SK-N-SH (cell line): ENCODE measurements at regions not wholly inside any gene's neighbourhood (a gene's known extent, or its start where the extent isn't known, plus 50 kb on each side); places are given as distances from the start of the nearest gene placed in this dataset.

Experiments
- CTCF ChIA-PET: fragments of 300-600, 350-600 bp; formaldehyde crosslinking; extraction: SDS; loops from one replicate; lab custom pipeline; 2021; lab: Yijun Ruan, JAX
- POLR2A ChIA-PET: fragments of 350-600 bp; sonication (Branson Sonifier 250); formaldehyde crosslinking; extraction: SDS; loops from one replicate; lab custom pipeline; 2020; ENCODE audit warnings: antibody characterized with exemption, inconsistent platforms; lab: Yijun Ruan, JAX
- DNase-seq: peaks from one replicate; pipeline ENCODE4 v3.0.0; 2012
- H2AFZ ChIP-seq: fragments of 200-600 bp; sonication (generic); 2 replicates; pipeline ENCODE4 v1.8.1; 2016; ENCODE audit warnings: antibody characterized with exemption, mild to moderate bottlenecking, low read depth
- H3F3A ChIP-seq: fragments of 200-600 bp; sonication (generic); replicated peaks from 2 replicates; pipeline ENCODE3; 2016; ENCODE audit warnings: antibody characterized with exemption, mild to moderate bottlenecking; ENCODE audit not compliant: insufficient read depth
- H3K27ac ChIP-seq, 2 experiments: fragments of 200-500 bp in 1 of 2; fragments of 200-600 bp in 1 of 2; sonication (Bioruptor generic) in 1 of 2; sonication (generic), shearing (Covaris generic) in 1 of 2; 2 replicates each; pipeline versions ENCODE4 v1.5.1 to v1.6.1; 2014 to 2016; ENCODE audit warnings: low read depth in 2 of 2, inconsistent platforms in 1 of 2, low read length in 1 of 2, mild to moderate bottlenecking in 1 of 2, mixed read lengths in 1 of 2
- H3K27me3 ChIP-seq: fragments of 200-600 bp; sonication (generic), shearing (Covaris generic); 2 replicates; pipeline ENCODE4 v1.6.1; 2016; ENCODE audit warnings: mixed run types; ENCODE audit not compliant: insufficient read depth
- H3K36me3 ChIP-seq, 2 experiments: fragments of 200-500 bp in 1 of 2; fragments of 200-600 bp in 1 of 2; sonication (Bioruptor generic) in 1 of 2; sonication (generic) in 1 of 2; replicated peaks in 1 of 2; 2 replicates each; pipeline versions ENCODE3 to v1.5.1; 2014 to 2016; ENCODE audit warnings: low read length in 1 of 2, mild to moderate bottlenecking in 1 of 2; ENCODE audit not compliant: insufficient read depth in 2 of 2, control insufficient read depth in 1 of 2
- H3K4me1 ChIP-seq, 2 experiments: fragments of 200-500 bp in 1 of 2; fragments of 200-600 bp in 1 of 2; sonication (Bioruptor generic) in 1 of 2; sonication (generic), shearing (Covaris generic) in 1 of 2; 2 replicates each; pipeline versions ENCODE4 v1.5.1 to v1.6.1; 2014 to 2016; ENCODE audit warnings: low read depth in 1 of 2, low read length in 1 of 2, mixed run types in 1 of 2; ENCODE audit not compliant: insufficient read depth in 2 of 2, control insufficient read depth in 1 of 2
- H3K4me2 ChIP-seq: fragments of 200-600 bp; sonication (generic), shearing (Covaris generic); 2 replicates; pipeline ENCODE4 v1.6.1; 2017; ENCODE audit warnings: mixed run types
- H3K4me3 ChIP-seq, 2 experiments: fragments of 200-500 bp in 1 of 2; fragments of 200-600 bp in 1 of 2; sonication (Bioruptor generic) in 1 of 2; sonication (generic), shearing (Covaris generic) in 1 of 2; 2 replicates each; pipeline versions ENCODE4 v1.5.1 to v1.8.1; 2014 to 2016; ENCODE audit warnings: low read depth in 2 of 2, inconsistent platforms in 1 of 2, low read length in 1 of 2, mild to moderate bottlenecking in 1 of 2, mixed read lengths in 1 of 2, moderate library complexity in 1 of 2
- H3K79me2 ChIP-seq: fragments of 200-600 bp; sonication (generic); 2 replicates; pipeline ENCODE4 v1.8.1; 2017; ENCODE audit warnings: mild to moderate bottlenecking; ENCODE audit not compliant: insufficient read depth
- H3K9ac ChIP-seq: fragments of 200-600 bp; sonication (generic); 2 replicates; pipeline ENCODE4 v1.6.1; 2017; ENCODE audit warnings: mixed run types
- H3K9me2 ChIP-seq: fragments of 200-600 bp; sonication (generic); 2 replicates; pipeline ENCODE4 v1.6.1; 2017; ENCODE audit warnings: mixed run types
- H3K9me3 ChIP-seq: fragments of 200-600 bp; sonication (generic); 2 replicates; pipeline ENCODE4 v1.6.1; 2017; ENCODE audit warnings: mixed run types, mild to moderate bottlenecking, moderate library complexity
- H4K20me1 ChIP-seq: fragments of 200-600 bp; sonication (generic); 2 replicates; pipeline ENCODE4 v1.6.1; 2017; ENCODE audit warnings: mild to moderate bottlenecking, mixed run types; ENCODE audit not compliant: insufficient read depth
- ELF1 ChIP-seq: IDR thresholded peaks from 2 replicates; pipeline ENCODE4 v1.4.0; 2012
- EP300 ChIP-seq, 2 experiments: IDR thresholded peaks; 2 replicates each; pipeline versions ENCODE4 v1.4.0 to v1.6.1; 2012; ENCODE audit warnings: borderline replicate concordance in 1 of 2, low read depth in 1 of 2, low read length in 1 of 2
- FOSL2 ChIP-seq: IDR thresholded peaks from 2 replicates; pipeline ENCODE4 v1.4.0; 2012; ENCODE audit warnings: low read depth, mild to moderate bottlenecking, moderate library complexity, borderline replicate concordance
- FOXJ3 ChIP-seq: sonication (generic); formaldehyde crosslinking; IDR thresholded peaks from 2 replicates; pipeline ENCODE4 v1.5.1; 2020; ENCODE audit warnings: mild to moderate bottlenecking, missing genetic modification reagents
- FOXM1 ChIP-seq: IDR thresholded peaks from 2 replicates; pipeline ENCODE4 v1.4.0; 2012; ENCODE audit warnings: low read depth, mild to moderate bottlenecking
- MXI1 ChIP-seq: IDR thresholded peaks from 2 replicates; pipeline ENCODE4 v1.6.1; 2012; ENCODE audit warnings: mild to moderate bottlenecking, low read depth, low read length, improper control_type of control experiment
- NRF1 ChIP-seq: IDR thresholded peaks from 2 replicates; pipeline ENCODE4 v1.6.1; 2012; ENCODE audit warnings: low read depth, mild to moderate bottlenecking, low read length
- POLR2AphosphoS5 ChIP-seq: IDR thresholded peaks from 2 replicates; pipeline ENCODE4 v1.6.1; 2012; ENCODE audit warnings: low read depth, low read length
- RAD21 ChIP-seq: IDR thresholded peaks from 2 replicates; pipeline ENCODE4 v1.6.1; 2012; ENCODE audit warnings: mild to moderate bottlenecking, low read length
- RCOR1 ChIP-seq: fragments of 150-350 bp; IDR thresholded peaks from 2 replicates; pipeline ENCODE4 v1.6.1; 2017; ENCODE audit warnings: antibody characterized with exemption, low read length
- RFX5 ChIP-seq: IDR thresholded peaks from 2 replicates; pipeline ENCODE4 v1.6.1; 2012; ENCODE audit warnings: mild to moderate bottlenecking, improper control_type of control experiment, low read length
- RXRA ChIP-seq: IDR thresholded peaks from 2 replicates; pipeline ENCODE4 v1.4.0; 2012; ENCODE audit warnings: low read depth, mild to moderate bottlenecking, borderline replicate concordance
- TAF1 ChIP-seq: IDR thresholded peaks from 2 replicates; pipeline ENCODE4 v1.6.1; 2012; ENCODE audit warnings: low read depth, mild to moderate bottlenecking, low read length, moderate library complexity, borderline replicate concordance
- TEAD4 ChIP-seq: IDR thresholded peaks from 2 replicates; pipeline ENCODE4 v1.4.0; 2012; ENCODE audit warnings: mild to moderate bottlenecking, borderline replicate concordance; ENCODE audit not compliant: insufficient read depth
- WGBS: methylation state at CpG from one replicate; pipeline ENCODE4 v1.1.6; 2017; ENCODE audit warnings: low lambda C conversion rate; 5-methylcytosine and 5-hydroxymethylcytosine counted together
- TF ChIP-seq, protein P1 (sequence below): IDR thresholded peaks from 2 replicates; pipeline ENCODE4 v1.4.0; 2012; ENCODE audit warnings: low read depth, borderline replicate concordance
- TF ChIP-seq, protein P2 (sequence below): fragments of 150-350 bp; IDR thresholded peaks from 2 replicates; pipeline ENCODE4 v1.6.1; 2017; ENCODE audit warnings: antibody characterized with exemption, low read length, low read depth, borderline replicate concordance
- TF ChIP-seq, protein P3 (sequence below): IDR thresholded peaks from 2 replicates; pipeline ENCODE4 v1.4.0; 2012; ENCODE audit warnings: low read depth, borderline replicate concordance
- TF ChIP-seq, protein P4 (sequence below): IDR thresholded peaks from 2 replicates; pipeline ENCODE4 v1.6.1; 2012; ENCODE audit warnings: mild to moderate bottlenecking, low read depth, low read length, moderate library complexity
- TF ChIP-seq, protein P5 (sequence below): IDR thresholded peaks from 2 replicates; pipeline ENCODE4 v1.4.0; 2012; ENCODE audit warnings: low read depth

DNA sequence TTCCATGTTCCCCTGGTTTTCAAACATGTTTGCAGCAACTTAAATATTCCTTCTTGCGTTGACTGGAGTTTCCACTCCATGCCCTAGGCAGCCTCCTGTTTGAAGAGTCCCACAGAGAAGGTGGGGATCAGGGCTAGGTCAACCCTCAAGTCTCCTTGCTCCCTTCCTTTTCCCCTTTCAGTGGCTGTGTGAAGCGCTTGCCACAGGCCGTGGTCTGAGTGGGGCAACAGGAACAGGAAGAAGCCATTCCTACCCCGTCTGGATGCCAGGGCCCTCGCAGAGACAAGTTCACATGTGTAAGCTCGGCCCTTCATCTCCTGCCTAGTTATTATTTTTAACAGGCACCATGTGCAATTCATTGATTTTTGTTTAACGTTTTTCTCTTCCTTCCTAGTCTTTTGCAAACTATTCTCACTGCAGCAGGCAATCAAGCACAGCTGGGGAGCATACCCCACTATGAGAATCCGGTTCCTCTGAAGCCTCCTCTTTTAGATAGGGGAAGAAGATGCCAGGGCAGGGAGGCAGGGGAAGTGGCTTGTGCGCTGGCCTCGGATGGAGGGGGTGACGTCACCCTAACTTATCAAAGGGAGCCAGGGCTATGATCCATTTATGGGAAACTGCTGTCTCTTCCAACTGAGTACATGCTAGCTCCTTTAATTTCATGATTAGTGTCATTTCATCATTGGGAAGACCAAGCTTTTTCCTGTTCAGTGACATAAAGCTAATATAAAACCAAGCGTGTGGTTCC is 64.2 kb downstream of the PRLHR start:
- Histone ChIP-seq H3K9ac (no peak overlapping the region), H3K36me3 (no peaks in the 10 kb centered on the region), H3F3A (no peaks in the 10 kb centered on the region), H3K27ac (no peak overlapping the region), H3K27me3 (no peaks in the 10 kb centered on the region), H3K4me3 (no peak overlapping the region), H4K20me1 (no peaks in the 10 kb centered on the region), H3K4me1 (no peaks in the 10 kb centered on the region), H3K79me2 (no peaks in the 10 kb centered on the region), H3K9me3 (no peaks in the 10 kb centered on the region), H2AFZ (no peak overlapping the region), H3K4me2 (no peak overlapping the region), H3K9me2 (no peaks in the 10 kb centered on the region)
- ChIA-PET CTCF (interaction anchor here (1.4 kb wide), 1 partner anchor 127 kb away, joined by 3 read pairs; no protein-coding TSS in a partner anchor), POLR2A (no interaction called here)
- TF ChIP-seq ELF1, result no peak
- 34% methylated on average over 12 of the region's 12 CpGs for WGBS
- no peak for DNase-seq

DNA sequence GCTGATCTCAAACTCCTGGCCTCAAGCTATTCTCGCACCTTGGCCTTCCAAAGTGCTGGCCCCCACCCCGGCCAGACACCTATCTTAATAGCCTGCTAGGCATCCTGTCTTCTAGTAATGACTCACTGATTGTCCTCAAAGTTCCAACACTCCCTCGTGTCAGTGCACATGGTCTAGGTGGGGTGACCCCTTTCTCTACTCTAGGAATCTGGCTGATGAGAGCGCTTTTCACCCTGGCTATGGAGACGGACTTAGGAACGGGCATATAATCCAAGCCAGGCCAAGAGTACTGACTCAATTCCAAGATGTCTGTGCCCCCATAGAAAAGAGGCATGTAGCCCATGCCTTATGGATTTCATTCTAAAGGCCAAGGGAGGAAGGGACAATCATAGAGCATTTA is 67.0 kb downstream of the PRLHR start:
- ChIA-PET POLR2A (no interaction called here), CTCF (interaction anchor here (1.2 to 1.9 kb wide), 3 partner anchors 9 to 70 kb away, joined by 3 to 4 read pairs (median 4); no protein-coding TSS in a partner anchor)
- H3K9me2 ChIP-seq, result no peaks in the 10 kb centered on the region
- DNase-seq, result no peak
- no peaks in the 10 kb centered on the region for H3K4me1 ChIP-seq
- no peak overlapping the region for H3K9ac ChIP-seq
- 32% methylated on average over 6 of the region's 6 CpGs for WGBS
- H3K36me3 ChIP-seq, result no peaks in the 10 kb centered on the region
- no peaks in the 10 kb centered on the region for H3K9me3 ChIP-seq
- no peaks in the 10 kb centered on the region for H4K20me1 ChIP-seq
- no peaks in the 10 kb centered on the region for H3K79me2 ChIP-seq
- no peaks in the 10 kb centered on the region for H3F3A ChIP-seq
- no peaks in the 10 kb centered on the region for H3K27me3 ChIP-seq
- H3K4me2 ChIP-seq, result no peak overlapping the region
- H2AFZ ChIP-seq, result no peak overlapping the region
- no peak overlapping the region for H3K27ac ChIP-seq
- no peak overlapping the region for H3K4me3 ChIP-seq
- TF ChIP-seq RAD21 (no peak), POLR2AphosphoS5 (no peak), RFX5 (no peak), TEAD4 (no peak), ELF1 (no peak), FOSL2 (no peak), RXRA (no peak), MXI1 (no peak), RCOR1 (no peak), FOXJ3 (CRISPR knock-in tag) (no peak), TAF1 (no peak), FOXM1 (no peak), EP300 (IDR thresholded peaks at IDR 0.05; ENCODE audit: borderline replicate concordance in 1 of 2, low read depth in 1 of 2, low read length in 1 of 2) (no peak), NRF1 (no peak)
- TF ChIP-seq, protein P1, sequence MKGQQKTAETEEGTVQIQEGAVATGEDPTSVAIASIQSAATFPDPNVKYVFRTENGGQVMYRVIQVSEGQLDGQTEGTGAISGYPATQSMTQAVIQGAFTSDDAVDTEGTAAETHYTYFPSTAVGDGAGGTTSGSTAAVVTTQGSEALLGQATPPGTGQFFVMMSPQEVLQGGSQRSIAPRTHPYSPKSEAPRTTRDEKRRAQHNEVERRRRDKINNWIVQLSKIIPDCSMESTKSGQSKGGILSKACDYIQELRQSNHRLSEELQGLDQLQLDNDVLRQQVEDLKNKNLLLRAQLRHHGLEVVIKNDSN, result no peak
- TF ChIP-seq, protein P2, sequence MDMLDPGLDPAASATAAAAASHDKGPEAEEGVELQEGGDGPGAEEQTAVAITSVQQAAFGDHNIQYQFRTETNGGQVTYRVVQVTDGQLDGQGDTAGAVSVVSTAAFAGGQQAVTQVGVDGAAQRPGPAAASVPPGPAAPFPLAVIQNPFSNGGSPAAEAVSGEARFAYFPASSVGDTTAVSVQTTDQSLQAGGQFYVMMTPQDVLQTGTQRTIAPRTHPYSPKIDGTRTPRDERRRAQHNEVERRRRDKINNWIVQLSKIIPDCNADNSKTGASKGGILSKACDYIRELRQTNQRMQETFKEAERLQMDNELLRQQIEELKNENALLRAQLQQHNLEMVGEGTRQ, result no peak
- TF ChIP-seq, protein P3, sequence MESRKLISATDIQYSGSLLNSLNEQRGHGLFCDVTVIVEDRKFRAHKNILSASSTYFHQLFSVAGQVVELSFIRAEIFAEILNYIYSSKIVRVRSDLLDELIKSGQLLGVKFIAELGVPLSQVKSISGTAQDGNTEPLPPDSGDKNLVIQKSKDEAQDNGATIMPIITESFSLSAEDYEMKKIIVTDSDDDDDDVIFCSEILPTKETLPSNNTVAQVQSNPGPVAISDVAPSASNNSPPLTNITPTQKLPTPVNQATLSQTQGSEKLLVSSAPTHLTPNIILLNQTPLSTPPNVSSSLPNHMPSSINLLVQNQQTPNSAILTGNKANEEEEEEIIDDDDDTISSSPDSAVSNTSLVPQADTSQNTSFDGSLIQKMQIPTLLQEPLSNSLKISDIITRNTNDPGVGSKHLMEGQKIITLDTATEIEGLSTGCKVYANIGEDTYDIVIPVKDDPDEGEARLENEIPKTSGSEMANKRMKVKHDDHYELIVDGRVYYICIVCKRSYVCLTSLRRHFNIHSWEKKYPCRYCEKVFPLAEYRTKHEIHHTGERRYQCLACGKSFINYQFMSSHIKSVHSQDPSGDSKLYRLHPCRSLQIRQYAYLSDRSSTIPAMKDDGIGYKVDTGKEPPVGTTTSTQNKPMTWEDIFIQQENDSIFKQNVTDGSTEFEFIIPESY, result no peak
- TF ChIP-seq, protein P4, sequence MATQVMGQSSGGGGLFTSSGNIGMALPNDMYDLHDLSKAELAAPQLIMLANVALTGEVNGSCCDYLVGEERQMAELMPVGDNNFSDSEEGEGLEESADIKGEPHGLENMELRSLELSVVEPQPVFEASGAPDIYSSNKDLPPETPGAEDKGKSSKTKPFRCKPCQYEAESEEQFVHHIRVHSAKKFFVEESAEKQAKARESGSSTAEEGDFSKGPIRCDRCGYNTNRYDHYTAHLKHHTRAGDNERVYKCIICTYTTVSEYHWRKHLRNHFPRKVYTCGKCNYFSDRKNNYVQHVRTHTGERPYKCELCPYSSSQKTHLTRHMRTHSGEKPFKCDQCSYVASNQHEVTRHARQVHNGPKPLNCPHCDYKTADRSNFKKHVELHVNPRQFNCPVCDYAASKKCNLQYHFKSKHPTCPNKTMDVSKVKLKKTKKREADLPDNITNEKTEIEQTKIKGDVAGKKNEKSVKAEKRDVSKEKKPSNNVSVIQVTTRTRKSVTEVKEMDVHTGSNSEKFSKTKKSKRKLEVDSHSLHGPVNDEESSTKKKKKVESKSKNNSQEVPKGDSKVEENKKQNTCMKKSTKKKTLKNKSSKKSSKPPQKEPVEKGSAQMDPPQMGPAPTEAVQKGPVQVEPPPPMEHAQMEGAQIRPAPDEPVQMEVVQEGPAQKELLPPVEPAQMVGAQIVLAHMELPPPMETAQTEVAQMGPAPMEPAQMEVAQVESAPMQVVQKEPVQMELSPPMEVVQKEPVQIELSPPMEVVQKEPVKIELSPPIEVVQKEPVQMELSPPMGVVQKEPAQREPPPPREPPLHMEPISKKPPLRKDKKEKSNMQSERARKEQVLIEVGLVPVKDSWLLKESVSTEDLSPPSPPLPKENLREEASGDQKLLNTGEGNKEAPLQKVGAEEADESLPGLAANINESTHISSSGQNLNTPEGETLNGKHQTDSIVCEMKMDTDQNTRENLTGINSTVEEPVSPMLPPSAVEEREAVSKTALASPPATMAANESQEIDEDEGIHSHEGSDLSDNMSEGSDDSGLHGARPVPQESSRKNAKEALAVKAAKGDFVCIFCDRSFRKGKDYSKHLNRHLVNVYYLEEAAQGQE, result no peak
- TF ChIP-seq, protein P5, sequence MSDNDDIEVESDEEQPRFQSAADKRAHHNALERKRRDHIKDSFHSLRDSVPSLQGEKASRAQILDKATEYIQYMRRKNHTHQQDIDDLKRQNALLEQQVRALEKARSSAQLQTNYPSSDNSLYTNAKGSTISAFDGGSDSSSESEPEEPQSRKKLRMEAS, result no peak
